HG03196 (cell line): ENCODE measurements at regions not wholly inside any gene's neighbourhood (a gene's known extent, or its start where the extent isn't known, plus 50 kb on each side); places are given as distances from the start of the nearest gene placed in this dataset.

Experiments
- ATAC-seq: cut with Tn5 transposase; IDR thresholded peaks from one replicate; pipeline ENCODE4 v1.9.1; 2021; ENCODE audit not compliant: unreplicated experiment

DNA sequence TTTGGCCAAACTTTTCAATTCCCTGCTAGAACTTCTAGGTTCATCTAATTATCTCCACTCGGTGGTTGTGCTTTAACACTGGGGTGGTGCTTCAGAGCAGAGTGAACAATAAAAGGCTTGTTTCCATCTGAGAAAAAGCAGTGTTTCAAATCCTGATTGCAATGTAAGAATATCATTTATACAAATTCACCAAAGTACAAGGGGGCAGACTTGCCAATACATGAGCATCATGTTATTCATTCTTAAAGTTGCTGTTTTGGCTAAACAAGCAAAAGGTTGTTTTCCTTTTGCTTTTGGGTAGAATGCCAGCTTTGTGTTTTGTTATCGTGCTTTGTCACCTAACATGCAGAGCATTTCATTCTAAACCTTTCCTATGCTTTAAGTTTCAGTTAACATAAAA is 78.5 kb upstream of the UBAC2 start:
- no peak for ATAC-seq

DNA sequence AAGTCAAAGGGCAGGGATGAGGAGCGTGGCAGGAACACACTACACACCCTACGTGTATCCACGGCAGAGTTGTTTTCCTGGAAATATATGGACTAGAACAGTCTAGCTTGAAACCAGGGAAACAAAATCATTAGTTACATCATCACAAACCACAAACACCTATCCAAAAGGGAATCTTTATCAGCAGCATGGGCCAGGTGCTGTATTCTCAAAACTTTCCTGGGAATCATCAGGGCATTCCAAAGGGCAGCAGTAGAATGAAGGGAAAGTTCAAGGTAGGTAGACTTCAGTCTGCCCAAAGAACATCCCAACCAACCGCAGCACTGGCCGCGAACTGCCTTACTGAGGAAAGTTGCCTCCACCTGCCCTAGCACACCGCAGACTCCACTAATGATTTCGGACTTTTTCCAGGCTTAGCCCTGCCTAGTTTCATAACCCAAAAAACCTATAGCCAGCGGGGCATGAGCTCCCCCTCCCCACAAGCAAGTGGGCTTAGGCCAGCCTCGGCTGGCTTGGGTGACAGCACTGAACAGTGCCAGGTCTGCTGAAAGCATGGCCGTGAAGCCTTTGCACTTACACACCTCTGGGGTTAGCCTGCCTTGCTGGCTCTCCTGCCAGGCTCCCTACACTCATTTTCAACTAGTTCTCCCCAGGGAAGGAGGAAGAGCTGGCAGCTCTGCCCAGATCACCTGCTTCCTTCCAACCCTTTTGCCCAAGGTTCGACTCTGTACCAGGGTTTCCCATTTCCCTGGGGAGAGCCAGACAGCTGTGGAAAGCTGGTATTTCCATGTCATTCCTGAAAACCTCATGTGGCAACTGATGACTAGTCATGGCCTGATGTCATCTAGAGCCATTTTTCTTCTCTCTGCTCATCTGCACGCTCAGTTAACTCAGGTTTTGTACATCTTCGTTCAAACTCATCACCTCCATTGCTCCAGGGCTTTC is 77.3 kb upstream of the UBAC2 start:
- no peak for ATAC-seq

DNA sequence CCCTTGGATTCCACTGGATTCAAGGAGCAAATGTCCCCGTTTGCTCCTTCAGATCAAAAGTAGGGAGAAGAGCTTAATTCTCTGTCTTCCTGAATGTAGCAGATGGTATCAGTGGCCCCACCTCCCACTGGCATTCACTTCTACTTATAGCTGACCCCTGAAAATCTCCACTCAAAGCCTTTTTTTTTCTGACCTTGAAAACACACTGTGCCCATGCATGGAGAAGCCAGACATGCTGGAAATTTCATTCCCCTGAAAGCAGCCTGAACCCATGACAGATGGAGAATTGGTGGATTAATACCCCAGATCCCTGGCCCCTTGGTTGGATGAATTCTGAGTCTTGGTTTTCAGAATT is 76.6 kb upstream of the UBAC2 start:
- ATAC-seq = no peak

DNA sequence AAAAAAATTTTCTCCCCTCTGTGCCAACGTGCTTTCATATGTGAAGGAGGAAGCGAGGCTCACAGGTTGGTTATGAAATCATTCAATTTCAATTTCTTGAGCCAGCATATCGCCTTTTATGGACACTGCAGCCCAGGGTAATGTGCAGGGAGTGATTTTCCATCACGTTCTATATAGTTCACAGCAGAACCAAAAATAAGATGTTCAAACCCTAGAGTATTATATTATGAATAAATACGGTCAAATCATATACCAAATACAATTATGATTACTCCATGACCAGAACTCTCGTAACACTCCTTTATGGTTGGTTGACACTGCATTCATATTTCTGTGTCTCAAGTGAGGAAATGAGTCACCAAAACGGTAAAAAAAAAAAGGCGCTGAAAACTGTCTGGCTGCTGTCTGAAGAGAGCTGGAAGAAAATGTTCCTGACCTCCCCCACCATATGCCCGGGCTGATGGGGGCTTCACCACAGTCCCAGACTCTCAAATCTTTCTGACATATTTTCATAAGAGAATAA is 75.8 kb upstream of the UBAC2 start:
- peak; percentile 88 for ATAC-seq

DNA sequence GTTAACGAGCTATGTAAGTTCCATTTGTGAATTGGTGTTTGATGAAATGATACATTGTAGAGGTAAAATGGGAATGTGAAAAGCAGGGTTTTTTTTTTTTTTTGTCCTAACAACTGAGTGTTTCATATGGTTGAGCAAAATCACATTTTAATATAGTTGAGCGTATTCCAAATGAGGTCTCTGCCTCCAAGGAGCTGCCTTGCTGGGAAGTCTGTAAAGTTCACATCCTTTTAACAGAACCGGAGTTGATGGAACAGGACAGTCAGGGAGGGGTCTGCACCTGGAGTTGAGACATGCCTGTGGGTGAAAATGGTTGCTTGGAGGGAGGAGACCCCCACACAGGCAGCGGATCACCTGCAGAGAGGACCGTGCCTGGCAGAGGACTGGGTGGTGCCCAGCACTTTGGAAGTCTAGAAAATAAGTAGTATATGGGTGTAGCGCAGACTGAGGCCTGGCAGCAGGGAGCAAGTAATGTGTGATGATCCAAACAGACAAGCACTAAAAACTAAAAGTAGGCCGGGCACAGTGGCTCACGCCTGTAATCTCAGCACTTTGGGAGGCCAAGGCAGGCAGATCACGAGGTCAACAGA is 75.2 kb upstream of the UBAC2 start:
- no peak for ATAC-seq

DNA sequence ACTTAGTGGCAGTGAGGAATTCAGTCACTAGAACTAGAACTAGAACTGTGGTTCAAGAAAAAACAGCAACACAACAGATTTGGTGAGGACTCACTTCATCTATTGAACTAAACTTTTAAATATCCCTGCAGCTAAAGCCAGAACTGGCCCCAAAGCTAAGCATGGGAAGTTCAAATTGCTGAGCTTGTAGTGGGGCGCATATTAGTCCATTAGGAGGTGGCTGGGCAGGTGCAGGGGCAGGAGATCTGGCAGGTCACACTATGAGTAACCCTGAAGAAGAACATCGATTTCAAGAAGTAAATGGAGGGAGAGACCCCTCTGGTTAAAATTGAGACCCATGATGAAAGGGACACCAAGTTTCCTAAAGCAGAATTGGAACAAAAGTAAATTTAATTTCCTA is 73.8 kb upstream of the UBAC2 start:
- ATAC-seq = no peak

DNA sequence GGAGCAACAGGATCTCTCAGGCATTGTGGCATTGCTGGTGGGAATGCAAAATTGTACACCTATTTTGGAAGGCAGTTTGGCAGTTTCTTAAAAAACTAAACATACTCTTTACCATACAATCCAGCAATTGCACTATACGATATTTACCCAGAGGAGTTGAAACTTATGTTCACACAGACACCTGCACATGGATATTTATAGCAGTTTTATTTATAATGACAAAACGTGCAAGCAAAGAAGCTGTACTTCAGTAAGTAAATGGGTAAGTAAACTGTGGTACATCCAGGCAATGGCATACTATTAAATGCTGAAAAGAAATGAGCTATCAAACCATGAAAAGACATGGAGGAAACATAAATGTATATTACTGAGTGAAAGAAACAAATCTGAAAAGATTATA is 71.6 kb upstream of the UBAC2 start:
- no peak for ATAC-seq

DNA sequence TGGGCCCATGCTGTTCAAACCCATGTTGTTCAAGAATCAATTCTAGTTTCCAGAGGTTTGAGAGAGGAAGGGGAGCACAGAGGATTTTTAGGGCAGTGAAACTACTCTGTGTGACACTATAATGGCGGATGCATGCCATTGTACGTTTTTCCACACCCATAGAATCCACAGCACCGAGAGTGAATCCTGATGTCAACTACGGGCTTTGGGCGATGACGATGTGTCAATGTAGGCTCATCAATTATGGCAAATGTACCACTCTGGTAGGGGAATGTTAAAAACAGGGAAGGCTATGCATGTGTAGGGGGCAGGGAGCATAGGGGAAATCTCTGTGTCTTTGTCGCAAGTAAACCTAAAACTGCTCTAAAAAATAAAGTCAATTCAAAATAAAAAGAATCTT is 70.7 kb upstream of the UBAC2 start:
- no peak for ATAC-seq

DNA sequence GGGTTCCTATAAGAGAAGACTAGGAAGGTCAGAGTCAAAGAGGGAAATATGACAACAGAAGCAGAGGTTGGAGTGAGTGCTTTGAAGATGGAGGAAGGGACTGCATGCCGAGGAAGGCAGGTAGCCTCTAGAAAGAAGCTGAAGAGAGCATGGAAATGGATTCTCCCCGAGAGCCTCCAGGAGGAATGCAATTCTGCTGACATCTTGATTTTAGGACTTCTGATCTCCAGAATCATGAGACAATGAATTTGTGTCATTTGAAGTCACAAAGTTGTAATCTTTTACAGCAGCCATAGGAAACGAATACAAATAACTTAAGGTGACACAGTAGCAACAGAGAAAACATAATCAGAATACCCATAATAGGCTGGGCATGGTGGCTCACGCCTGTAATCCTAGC is 69.2 kb upstream of the UBAC2 start:
- no peak for ATAC-seq

DNA sequence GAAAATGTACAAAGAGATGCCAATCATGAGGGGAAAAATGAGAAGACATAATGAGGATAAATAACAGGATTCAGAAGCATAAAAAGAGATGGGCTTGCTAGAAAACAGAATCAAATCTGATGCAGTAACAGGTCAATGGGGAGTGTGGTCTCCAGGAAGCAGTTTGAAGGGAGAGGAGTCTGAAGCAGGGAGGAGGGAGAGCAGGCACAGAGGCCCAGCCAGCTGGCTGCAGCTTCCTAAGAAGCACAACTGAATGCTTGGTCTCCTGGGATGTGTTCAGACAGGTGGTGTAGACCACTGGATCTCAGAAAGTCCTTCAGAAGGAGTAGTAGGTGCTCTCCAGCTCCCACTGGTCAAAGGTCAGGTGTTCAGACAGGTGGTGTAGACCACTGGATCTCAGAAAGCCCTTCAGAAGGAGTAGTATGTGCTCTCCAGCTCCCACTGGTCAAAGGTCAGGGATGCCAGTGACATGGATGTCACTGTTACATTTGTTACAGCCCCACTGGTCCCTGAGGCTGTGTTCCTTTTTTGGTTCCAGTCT is 68.3 kb upstream of the UBAC2 start:
- no peak for ATAC-seq

DNA sequence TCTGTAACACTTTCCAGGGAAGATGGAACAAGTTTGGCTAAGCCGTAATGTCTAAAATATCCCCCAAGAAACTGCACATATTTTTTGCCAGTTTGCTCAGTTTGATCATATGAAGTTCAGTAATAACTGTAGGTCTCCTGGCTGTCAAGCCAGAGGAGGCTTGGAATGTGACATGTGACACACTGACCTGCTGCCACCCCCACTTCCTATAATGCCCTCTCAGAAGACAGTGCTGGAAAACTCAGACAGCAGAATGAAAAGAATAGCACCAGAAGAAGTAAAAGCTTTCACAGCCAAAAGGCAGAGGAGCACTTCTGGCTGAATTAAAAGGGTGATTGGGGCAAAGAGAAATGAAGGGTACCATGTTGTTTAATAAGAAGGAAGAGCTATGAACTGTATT is 67.4 kb upstream of the UBAC2 start:
- ATAC-seq = no peak

DNA sequence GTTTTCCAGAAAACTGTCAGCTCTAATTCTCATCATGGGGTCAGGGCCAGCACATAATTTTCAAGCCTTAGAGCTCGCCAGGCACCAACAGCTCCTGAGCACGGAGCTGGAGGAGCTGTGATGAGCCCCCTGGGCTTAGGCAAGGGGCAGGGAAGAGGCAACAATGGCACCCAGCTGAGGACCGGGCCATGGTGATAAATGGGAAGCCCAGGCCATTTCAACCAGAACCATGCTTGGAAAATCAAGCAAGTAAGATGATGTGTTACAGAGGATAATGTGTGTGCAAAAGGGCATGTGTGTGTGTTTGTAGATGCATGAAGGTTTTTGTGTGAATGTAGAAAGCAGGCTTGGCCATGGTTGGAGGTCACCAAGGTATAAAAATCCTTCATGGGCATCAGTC is 66.8 kb upstream of the UBAC2 start:
- no peak for ATAC-seq

DNA sequence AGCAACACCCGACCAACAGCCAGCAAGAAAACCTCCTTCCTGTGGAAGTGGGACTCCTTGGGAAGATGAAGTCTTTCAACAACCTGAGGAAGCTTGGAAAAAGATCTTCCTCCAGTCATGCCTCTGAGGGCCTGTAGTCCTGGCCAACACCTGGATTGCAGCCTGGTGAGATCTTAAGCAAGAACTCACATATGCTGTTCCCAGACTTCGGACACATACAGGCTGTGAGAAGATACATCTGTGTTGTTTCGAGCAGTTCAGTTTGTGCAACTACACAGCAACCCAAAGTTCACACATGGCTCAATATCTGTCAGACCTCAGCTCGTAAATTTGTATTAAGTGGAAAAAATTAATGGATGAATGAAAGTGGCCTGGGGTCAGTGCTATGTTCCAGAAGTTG is 65.1 kb upstream of the UBAC2 start:
- ATAC-seq = no peak

DNA sequence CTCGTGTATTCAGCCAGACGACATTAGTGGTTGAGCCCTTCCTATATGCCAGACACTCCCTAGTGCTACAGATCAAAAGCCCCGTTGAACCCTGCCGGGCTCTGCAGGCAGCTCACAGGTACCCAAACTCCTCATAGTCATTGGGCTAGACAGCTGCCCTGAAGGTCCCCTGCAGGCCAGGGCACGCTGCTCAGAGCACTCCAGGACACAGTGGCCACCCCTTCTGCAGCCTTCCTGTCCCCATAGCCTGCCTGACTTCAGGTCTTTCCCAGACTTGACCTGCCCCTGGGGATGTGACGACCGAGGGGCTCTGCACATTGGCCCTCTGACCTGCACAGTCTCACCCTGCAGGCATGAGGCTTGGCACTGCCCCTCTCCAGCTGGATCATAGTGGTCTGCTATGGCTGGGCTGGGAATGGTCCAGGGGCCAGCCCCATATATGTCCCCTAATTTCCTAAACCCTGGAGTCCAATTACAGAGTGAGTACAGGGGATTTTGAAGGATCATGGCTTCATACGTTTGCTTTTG is 64.2 kb upstream of the UBAC2 start:
- no peak for ATAC-seq

DNA sequence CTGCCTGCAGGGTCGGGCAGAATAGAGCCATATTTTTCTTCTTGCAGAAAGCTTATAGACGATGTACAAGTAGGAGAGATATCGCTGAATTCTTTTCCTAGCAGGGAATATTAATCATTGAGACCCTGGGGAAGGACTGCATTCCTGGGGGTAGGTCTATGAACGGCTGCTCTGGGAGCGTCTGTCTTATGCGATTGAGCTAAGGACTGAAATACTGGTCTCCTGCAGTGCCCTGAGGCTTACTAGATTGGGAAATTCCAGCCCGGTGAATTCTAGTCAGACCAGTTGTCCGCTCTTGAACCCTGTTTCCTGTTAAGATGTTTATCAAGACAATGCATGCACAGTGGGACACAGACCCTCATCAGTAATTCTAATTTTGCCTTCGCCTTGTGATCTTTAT is 59.8 kb upstream of the UBAC2 start:
- no peak for ATAC-seq

DNA sequence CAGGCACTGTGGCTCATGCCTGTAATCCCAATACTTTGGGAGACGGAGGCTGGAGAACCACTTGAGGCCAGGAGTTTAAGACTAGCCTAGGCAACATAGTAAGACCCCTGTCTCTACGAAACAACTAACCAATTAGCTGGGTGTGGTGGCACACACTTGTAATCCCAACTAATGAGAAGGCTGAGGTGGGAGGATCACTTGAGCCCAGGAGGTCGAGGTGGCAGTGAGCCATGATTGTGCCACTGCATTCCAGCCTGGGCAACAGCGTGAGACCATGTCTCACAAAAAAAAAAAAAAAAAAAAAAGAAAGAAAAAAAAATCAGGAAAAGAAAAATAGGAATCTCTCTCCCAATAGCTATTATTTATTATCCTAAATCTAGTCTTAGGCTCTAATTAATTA is 56.8 kb upstream of the UBAC2 start:
- ATAC-seq = no peak

DNA sequence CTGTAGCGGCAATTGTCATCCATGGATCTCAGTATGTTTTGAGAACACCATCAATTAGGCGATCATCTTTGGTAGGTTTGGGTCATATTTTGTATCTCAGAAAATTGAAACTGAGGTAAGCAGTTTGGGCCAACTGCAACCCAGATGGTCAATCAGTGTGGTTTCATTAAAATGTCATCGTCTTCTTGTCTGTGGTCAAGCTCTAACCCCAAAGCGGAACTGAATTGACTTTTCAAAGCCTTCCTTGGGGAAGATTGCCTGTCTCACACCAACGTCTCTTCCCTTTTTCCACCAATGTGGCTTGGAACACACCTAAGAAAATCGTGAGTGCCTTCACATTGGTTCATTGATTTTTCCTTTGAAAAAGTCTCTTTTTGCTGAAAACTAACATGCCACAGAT is 56.3 kb upstream of the UBAC2 start:
- peak; percentile 55 for ATAC-seq

DNA sequence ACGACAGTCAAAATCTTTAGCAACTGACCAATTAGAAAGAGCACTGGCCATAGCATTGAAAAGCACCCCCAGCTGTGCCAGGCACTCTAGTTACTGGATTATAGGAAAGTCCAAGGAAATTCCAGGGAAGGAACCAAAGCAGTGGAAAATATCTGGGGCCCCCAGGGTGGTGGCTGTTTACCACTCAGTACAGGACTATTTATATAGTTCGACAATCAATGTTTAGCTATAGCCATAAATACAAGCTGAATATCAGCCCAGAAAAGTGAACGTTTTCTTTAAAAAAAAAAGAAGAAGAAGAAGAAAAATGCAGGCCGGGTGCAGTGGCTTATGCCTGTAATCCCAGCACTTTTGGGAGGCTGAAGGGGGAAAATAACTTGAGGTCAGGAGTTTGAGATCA is 55.2 kb upstream of the UBAC2 start:
- no peak for ATAC-seq

DNA sequence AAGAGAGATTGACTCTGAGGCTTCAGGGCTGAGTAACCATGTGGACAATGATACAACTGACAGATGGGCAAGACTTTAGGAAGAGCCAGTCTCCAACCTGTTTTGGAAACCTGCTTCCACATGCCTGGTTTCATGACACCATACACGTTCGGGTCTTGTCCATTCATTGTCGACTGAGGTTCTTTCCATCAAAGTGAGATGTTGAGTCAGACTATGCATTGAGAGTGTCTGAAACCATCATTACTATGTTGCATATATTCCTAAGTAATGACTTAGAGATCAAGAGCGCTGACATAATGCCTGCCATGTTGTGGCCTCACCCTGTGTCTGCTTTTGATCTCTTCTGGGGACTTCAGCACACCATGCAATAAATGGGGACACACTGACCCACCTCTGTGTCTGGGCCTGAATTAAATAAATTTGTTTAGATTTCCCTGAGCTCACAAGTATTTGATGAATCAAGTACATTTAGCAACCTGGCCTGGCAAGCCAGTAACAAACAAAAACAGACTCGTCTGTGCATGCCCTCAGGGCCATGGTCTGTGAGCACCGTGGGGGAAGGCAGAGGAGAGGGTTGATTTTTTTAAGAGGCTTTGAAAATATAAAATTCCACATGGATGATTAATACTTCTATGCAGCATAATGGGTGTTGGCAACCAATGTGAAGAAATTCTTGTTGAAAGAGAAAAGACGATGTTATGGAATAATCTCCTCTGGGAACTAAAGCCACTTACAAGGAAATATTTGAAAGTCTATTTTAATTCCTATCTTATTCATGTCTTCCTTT is 49.9 kb upstream of the UBAC2 start:
- ATAC-seq = no peak
